Thyroid gland (tissue), 4 donors: ENCODE measurements at regions not wholly inside any gene's neighbourhood (a gene's known extent, or its start where the extent isn't known, plus 50 kb on each side); places are given as distances from the start of the nearest gene placed in this dataset.

Experiments used
- POLR2A ChIP-seq, 2 donors: fragments of 450-650 bp; IDR thresholded peaks; one replicate each; pipeline ENCODE4 v1.6.1; 2017; ENCODE audit warnings: antibody characterized with exemption in 2 of 2, mild to moderate bottlenecking in 2 of 2, moderate library complexity in 1 of 2
- TF ChIP-seq, protein P1 (sequence below), 6 experiments: fragments of 200-600 bp in 3 of 6; fragments of 450-650 bp in 3 of 6; sonication (generic) in 3 of 6; IDR thresholded peaks; one replicate each; pipeline ENCODE4 v1.5.1; 2016 to 2019; ENCODE audit warnings: antibody characterized with exemption in 6 of 6, mild to moderate bottlenecking in 2 of 6, inconsistent platforms in 1 of 6, moderate library complexity in 1 of 6

DNA sequence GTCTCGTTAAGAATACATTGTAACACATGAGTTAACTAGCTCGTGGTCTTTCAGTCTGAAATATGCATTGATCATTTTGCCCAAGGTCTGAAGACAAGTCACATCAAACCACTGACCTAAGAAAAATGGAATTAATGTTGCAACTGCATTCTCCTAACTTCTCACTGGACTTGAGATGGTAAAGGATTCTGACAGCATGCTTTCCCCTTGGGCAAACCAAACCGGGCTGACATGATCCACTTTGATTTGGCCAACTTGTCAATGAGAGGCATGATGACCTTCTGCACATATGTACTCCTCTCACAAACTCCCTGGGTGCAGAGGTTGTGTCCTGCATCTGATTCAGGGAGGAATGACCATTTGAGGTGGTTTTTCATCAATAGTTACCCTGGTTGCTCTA lies 1982.5 kb upstream of the PIK3C3 start:
- TF ChIP-seq, protein P1, sequence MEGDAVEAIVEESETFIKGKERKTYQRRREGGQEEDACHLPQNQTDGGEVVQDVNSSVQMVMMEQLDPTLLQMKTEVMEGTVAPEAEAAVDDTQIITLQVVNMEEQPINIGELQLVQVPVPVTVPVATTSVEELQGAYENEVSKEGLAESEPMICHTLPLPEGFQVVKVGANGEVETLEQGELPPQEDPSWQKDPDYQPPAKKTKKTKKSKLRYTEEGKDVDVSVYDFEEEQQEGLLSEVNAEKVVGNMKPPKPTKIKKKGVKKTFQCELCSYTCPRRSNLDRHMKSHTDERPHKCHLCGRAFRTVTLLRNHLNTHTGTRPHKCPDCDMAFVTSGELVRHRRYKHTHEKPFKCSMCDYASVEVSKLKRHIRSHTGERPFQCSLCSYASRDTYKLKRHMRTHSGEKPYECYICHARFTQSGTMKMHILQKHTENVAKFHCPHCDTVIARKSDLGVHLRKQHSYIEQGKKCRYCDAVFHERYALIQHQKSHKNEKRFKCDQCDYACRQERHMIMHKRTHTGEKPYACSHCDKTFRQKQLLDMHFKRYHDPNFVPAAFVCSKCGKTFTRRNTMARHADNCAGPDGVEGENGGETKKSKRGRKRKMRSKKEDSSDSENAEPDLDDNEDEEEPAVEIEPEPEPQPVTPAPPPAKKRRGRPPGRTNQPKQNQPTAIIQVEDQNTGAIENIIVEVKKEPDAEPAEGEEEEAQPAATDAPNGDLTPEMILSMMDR (IDR thresholded peaks at IDR 0.05) = no peak
- TF ChIP-seq POLR2A (IDR thresholded peaks at IDR 0.05) = no peak
